ENCODE measurements at regions not wholly inside any gene's neighbourhood (a gene's known extent, or its start where the extent isn't known, plus 50 kb on each side); places are given as distances from the start of the nearest gene placed in this dataset.

- no peaks in the 10 kb centered on the region for H3K4me1 Mint-ChIP-seq (ENCODE audit: low read depth)
- no peak overlapping the region for H3K4me3 Mint-ChIP-seq (ENCODE audit: low read depth)
- intact Hi-C loops (cut with micrococcal nuclease): no loop called here
Observed at GRCh38 chr2:138853296-138853695, 73.1 kb upstream of the NXPH2 start.

DNA sequence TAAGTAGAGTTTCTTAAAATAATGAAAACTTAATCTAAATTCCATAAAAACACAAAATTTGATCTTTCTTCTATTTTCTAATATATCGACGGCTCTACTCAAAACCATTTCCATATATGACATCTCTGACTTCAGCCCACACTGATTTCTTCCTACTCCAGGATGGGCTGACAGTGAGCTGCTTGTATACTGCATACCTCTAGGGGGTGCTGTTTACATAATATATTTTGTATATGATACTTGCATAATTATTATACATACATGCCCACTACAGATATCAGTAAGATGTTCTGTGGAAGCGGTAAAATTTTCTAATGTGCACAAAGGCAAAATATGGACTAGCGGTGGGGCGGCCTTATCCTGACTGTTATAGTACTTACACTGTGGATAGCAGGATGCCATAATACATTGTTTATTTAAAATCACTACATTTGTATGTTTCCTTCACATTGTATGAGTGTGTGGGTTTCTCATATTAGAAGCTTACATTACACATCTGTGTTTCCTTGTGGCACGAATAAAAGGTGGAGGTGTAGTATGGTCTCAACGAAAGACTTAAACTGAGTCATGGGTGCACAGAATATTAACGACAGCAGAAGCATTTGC lies 66.1 kb upstream of the NXPH2 start:
- H3K27me3 Mint-ChIP-seq (ENCODE audit: low read depth): no peaks in the 10 kb centered on the region
- H3K27ac Mint-ChIP-seq: no peak overlapping the region
- no peak for DNase-seq (ENCODE audit: low spot score)
- no peaks in the 10 kb centered on the region for H3K4me1 Mint-ChIP-seq (ENCODE audit: low read depth)
- no peak overlapping the region for H3K4me3 Mint-ChIP-seq (ENCODE audit: low read depth)
- intact Hi-C loops (cut with micrococcal nuclease): no loop called here
- H3K9me3 Mint-ChIP-seq: no peaks in the 10 kb centered on the region
- H3K36me3 Mint-ChIP-seq (ENCODE audit: low read depth): no peaks in the 10 kb centered on the region

More at GRCh38 chr2:138853296-138853695, 73.1 kb upstream of the NXPH2 start:
- H3K9me3 Mint-ChIP-seq: no peaks in the 10 kb centered on the region
- H3K27me3 Mint-ChIP-seq (ENCODE audit: low read depth): no peaks in the 10 kb centered on the region
- no peak overlapping the region for H3K27ac Mint-ChIP-seq
- no peaks in the 10 kb centered on the region for H3K36me3 Mint-ChIP-seq (ENCODE audit: low read depth)
- no peak for DNase-seq (ENCODE audit: low spot score)

DNA sequence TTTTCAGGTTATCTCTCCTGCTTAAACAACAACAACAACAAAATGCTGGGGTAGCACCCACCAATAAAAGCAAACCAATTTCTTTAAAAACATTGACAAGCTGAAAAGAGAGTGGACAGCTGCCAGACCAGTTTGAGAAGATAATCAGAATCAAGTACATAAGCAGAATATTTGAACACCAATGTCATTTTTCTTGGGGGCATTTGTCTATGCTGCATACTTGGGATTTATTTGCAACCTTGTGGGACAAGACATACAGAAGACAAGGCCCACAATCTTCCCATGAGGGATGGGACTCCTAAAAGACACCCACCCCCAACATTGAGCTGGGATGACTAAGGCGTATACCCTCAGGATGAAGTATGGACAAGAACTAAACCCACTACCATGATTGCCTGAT lies 62.2 kb upstream of the NXPH2 start:
- Mint-ChIP-seq H3K4me1 (ENCODE audit: low read depth) (no peaks in the 10 kb centered on the region), H3K27ac (no peak overlapping the region)
- intact Hi-C loops (cut with micrococcal nuclease): no loop called here

DNA sequence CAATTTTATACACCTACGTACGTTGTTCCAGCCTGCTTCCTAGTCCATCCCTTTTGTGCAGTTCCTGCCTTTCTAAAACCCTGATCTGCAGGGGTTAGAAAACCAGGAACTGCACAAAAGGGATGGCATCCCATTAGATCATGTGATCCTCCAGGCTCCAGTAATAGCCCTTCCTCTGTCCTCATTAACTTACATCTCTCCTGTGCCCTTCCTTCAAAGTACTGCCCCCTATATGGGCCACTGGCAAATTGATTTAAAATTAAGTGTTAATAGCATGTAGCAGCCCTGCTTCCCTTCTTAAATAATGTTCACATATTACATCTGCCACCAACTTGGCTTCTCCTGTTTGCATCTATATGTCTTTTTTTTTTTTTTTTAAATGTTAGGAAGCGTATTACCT lies 61.3 kb upstream of the NXPH2 start:
- Mint-ChIP-seq H3K4me1 (ENCODE audit: low read depth) (no peaks in the 10 kb centered on the region), H3K4me3 (ENCODE audit: low read depth) (no peak overlapping the region), H3K36me3 (ENCODE audit: low read depth) (no peaks in the 10 kb centered on the region), H3K27ac (no peak overlapping the region), H3K27me3 (ENCODE audit: low read depth) (no peaks in the 10 kb centered on the region), H3K9me3 (no peaks in the 10 kb centered on the region)
- no peak for DNase-seq (ENCODE audit: low spot score)
- intact Hi-C loops (cut with micrococcal nuclease): no loop called here

More for the DNA sequence above, 62.2 kb upstream of the NXPH2 start:
- Mint-ChIP-seq H3K36me3 (ENCODE audit: low read depth) (no peaks in the 10 kb centered on the region), H3K27me3 (ENCODE audit: low read depth) (no peaks in the 10 kb centered on the region), H3K9me3 (no peaks in the 10 kb centered on the region), H3K4me3 (ENCODE audit: low read depth) (no peak overlapping the region)
- DNase-seq (ENCODE audit: low spot score): no peak

- intact Hi-C loops (cut with micrococcal nuclease): no loop called here
- no peak for DNase-seq (ENCODE audit: low spot score)
- H3K27me3 Mint-ChIP-seq (ENCODE audit: low read depth): no peaks in the 10 kb centered on the region
- no peaks in the 10 kb centered on the region for H3K9me3 Mint-ChIP-seq
- no peak overlapping the region for H3K4me3 Mint-ChIP-seq (ENCODE audit: low read depth)
- no peaks in the 10 kb centered on the region for H3K4me1 Mint-ChIP-seq (ENCODE audit: low read depth)
- H3K27ac Mint-ChIP-seq: no peak overlapping the region
- H3K36me3 Mint-ChIP-seq (ENCODE audit: low read depth): no peaks in the 10 kb centered on the region
Observed at GRCh38 chr2:138838851-138839620, 58.8 kb upstream of the NXPH2 start.

DNA sequence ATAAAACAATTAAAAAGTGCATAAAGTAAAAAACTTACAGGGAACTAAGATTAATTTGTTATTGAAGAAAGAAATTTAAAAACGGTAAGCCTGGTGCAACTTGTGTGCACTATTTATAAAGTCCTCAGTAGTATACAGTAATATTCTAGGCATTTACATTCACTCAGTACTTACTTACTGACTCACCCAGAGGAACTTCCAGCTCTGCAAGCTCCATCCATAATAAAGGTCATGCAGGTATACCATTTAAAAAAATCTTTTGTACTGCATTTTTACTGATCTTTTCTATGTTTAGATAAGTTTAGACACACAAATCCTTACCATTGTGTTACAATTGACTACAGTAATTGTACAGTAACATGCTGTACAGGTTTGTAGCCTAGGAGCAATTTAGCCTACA lies 51.5 kb upstream of the NXPH2 start:
- intact Hi-C loops (cut with micrococcal nuclease): no loop called here
- H3K4me3 Mint-ChIP-seq (ENCODE audit: low read depth): no peak overlapping the region
- H3K9me3 Mint-ChIP-seq: no peaks in the 10 kb centered on the region
- no peaks in the 10 kb centered on the region for H3K27me3 Mint-ChIP-seq (ENCODE audit: low read depth)
- H3K27ac Mint-ChIP-seq: no peak overlapping the region
- H3K36me3 Mint-ChIP-seq (ENCODE audit: low read depth): no peaks in the 10 kb centered on the region
- no peaks in the 10 kb centered on the region for H3K4me1 Mint-ChIP-seq (ENCODE audit: low read depth)
- DNase-seq (ENCODE audit: low spot score): no peak

DNA sequence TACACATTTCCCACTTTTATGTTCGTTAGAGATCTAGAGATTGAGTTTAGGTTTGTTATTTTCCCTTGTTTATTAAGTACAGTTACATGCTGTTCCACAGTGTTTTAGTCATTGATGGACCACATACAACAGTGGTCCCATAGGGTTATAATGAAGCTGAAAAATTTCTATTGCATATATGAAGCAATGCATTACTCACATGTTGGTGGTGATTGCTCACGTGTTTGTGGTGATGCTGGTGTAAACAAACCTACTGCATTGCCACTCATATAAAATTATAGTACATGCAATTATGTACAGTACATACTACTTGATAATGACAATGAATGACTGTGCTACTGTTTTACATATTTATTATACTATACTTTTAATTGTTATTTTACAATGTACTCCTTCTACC lies 51.0 kb upstream of the NXPH2 start:
- H3K4me1 Mint-ChIP-seq (ENCODE audit: low read depth): no peaks in the 10 kb centered on the region
- H3K27ac Mint-ChIP-seq: no peak overlapping the region
- H3K4me3 Mint-ChIP-seq (ENCODE audit: low read depth): no peak overlapping the region
- no peaks in the 10 kb centered on the region for H3K9me3 Mint-ChIP-seq
- no peak for DNase-seq (ENCODE audit: low spot score)
- H3K27me3 Mint-ChIP-seq (ENCODE audit: low read depth): no peaks in the 10 kb centered on the region
- intact Hi-C loops (cut with micrococcal nuclease): no loop called here
- no peaks in the 10 kb centered on the region for H3K36me3 Mint-ChIP-seq (ENCODE audit: low read depth)

DNA sequence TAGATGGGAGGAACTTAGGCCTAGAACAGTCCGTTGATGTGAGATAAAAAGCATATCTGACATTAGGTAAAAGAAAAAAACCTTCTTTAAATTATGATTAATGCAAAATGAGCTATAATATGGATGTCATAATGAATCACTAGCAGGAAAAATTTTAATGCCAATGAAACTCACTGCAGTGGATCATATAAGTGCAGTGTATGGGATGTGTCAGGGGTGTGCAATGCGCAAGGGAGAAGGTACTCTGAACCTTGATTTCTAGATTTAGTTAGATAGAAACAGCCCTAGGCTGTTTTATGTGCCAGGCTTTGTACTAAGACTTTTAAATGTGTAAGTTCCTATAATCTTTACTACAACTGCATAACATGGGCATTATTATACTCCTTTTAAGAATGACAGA lies 50.4 kb upstream of the NXPH2 start:
- Mint-ChIP-seq H3K4me1 (ENCODE audit: low read depth) (no peaks in the 10 kb centered on the region), H3K4me3 (ENCODE audit: low read depth) (no peak overlapping the region), H3K9me3 (no peaks in the 10 kb centered on the region), H3K36me3 (ENCODE audit: low read depth) (no peaks in the 10 kb centered on the region), H3K27me3 (ENCODE audit: low read depth) (no peaks in the 10 kb centered on the region), H3K27ac (no peak overlapping the region)
- no peak for DNase-seq (ENCODE audit: low spot score)
- intact Hi-C loops (cut with micrococcal nuclease): no loop called here
